ENCODE measurements at regions not wholly inside any gene's neighbourhood (a gene's known extent, or its start where the extent isn't known, plus 50 kb on each side); places are given as distances from the start of the nearest gene placed in this dataset.

GRCh38 chr3:164732166-164732565 is 346.1 kb downstream of the SI start (continued):
- TF ChIP-seq RBAK (tag by site-specific recombination; IDR thresholded peaks at IDR 0.05), result no peak
- no peak for TF ChIP-seq ZNF18 (tag by site-specific recombination; IDR thresholded peaks at IDR 0.05)
- TF ChIP-seq OVOL3 (tag by site-specific recombination; IDR thresholded peaks at IDR 0.05), result no peak
- TF ChIP-seq, protein P1, sequence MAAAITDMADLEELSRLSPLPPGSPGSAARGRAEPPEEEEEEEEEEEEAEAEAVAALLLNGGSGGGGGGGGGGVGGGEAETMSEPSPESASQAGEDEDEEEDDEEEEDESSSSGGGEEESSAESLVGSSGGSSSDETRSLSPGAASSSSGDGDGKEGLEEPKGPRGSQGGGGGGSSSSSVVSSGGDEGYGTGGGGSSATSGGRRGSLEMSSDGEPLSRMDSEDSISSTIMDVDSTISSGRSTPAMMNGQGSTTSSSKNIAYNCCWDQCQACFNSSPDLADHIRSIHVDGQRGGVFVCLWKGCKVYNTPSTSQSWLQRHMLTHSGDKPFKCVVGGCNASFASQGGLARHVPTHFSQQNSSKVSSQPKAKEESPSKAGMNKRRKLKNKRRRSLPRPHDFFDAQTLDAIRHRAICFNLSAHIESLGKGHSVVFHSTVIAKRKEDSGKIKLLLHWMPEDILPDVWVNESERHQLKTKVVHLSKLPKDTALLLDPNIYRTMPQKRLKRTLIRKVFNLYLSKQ (tag by site-specific recombination; IDR thresholded peaks at IDR 0.05; ENCODE audit: borderline replicate concordance), result no peak
- TF ChIP-seq WT1 (tag by site-specific recombination; IDR thresholded peaks at IDR 0.05), result no peak
- TF ChIP-seq KLF9 (tag by site-specific recombination; IDR thresholded peaks at IDR 0.05; ENCODE audit: low read depth), result no peak
- no peak for TF ChIP-seq ZNF19 (tag by site-specific recombination; IDR thresholded peaks at IDR 0.05; ENCODE audit: low read depth)

GRCh38 chr3:164730815-164731360 is 347.4 kb downstream of the SI start:
- no peaks in the 10 kb centered on the region for H3K4me1 ChIP-seq (ENCODE audit: control insufficient read depth, insufficient read depth, low read length)
- no peak overlapping the region for H3K27ac ChIP-seq (ENCODE audit: extremely low read depth, low read depth, low read length)
- CTCF ChIA-PET, result no interaction called here
- no peaks in the 10 kb centered on the region for H3K36me3 ChIP-seq (ENCODE audit: control insufficient read depth in 2 of 2, insufficient read depth in 1 of 2, low read length in 2 of 2)
- TF ChIP-seq ZIC2 (tag by site-specific recombination; IDR thresholded peaks at IDR 0.05) (peak; percentile 30; the same call in 1 of the 2 replicates), ZNF157 (tag by site-specific recombination; IDR thresholded peaks at IDR 0.05) (no peak)
- POLR2A ChIA-PET, result no interaction called here
- no peaks in the 10 kb centered on the region for H3K9me3 ChIP-seq (ENCODE audit: control insufficient read depth, insufficient read depth, low read depth, low read length)
- no peak overlapping the region for H3K4me3 ChIP-seq (ENCODE audit: low read depth, low read length)

- ChIA-PET POLR2A (no interaction called here), CTCF (interaction anchor here (0.7 kb wide), 1 partner anchor 254 kb away, joined by 5 read pairs; no protein-coding TSS in a partner anchor)
- no peak overlapping the region for H3K4me3 ChIP-seq (ENCODE audit: low read depth, low read length)
- H3K4me1 ChIP-seq (ENCODE audit: control insufficient read depth, insufficient read depth, low read length), result no peaks in the 10 kb centered on the region
- H3K9me3 ChIP-seq (ENCODE audit: control insufficient read depth, insufficient read depth, low read depth, low read length), result no peaks in the 10 kb centered on the region
- H3K36me3 ChIP-seq (ENCODE audit: control insufficient read depth in 2 of 2, insufficient read depth in 1 of 2, low read length in 2 of 2), result no peaks in the 10 kb centered on the region
- H3K27ac ChIP-seq (ENCODE audit: extremely low read depth, low read depth, low read length), result no peak overlapping the region
- TF ChIP-seq ZNF624 (tag by site-specific recombination; IDR thresholded peaks at IDR 0.05), result no peak
- no peak for TF ChIP-seq ZNF311 (tag by site-specific recombination; IDR thresholded peaks at IDR 0.05; ENCODE audit: borderline replicate concordance)
- no peak for TF ChIP-seq ZNF596 (tag by site-specific recombination; IDR thresholded peaks at IDR 0.05)
- TF ChIP-seq ZBTB26 (tag by site-specific recombination; optimal IDR thresholded peaks at IDR 0.05), result no peak
- TF ChIP-seq, protein P2, sequence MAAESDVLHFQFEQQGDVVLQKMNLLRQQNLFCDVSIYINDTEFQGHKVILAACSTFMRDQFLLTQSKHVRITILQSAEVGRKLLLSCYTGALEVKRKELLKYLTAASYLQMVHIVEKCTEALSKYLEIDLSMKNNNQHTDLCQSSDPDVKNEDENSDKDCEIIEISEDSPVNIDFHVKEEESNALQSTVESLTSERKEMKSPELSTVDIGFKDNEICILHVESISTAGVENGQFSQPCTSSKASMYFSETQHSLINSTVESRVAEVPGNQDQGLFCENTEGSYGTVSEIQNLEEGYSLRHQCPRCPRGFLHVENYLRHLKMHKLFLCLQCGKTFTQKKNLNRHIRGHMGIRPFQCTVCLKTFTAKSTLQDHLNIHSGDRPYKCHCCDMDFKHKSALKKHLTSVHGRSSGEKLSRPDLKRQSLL (tag by site-specific recombination; IDR thresholded peaks at IDR 0.05), result no peak
- TF ChIP-seq, protein P3, sequence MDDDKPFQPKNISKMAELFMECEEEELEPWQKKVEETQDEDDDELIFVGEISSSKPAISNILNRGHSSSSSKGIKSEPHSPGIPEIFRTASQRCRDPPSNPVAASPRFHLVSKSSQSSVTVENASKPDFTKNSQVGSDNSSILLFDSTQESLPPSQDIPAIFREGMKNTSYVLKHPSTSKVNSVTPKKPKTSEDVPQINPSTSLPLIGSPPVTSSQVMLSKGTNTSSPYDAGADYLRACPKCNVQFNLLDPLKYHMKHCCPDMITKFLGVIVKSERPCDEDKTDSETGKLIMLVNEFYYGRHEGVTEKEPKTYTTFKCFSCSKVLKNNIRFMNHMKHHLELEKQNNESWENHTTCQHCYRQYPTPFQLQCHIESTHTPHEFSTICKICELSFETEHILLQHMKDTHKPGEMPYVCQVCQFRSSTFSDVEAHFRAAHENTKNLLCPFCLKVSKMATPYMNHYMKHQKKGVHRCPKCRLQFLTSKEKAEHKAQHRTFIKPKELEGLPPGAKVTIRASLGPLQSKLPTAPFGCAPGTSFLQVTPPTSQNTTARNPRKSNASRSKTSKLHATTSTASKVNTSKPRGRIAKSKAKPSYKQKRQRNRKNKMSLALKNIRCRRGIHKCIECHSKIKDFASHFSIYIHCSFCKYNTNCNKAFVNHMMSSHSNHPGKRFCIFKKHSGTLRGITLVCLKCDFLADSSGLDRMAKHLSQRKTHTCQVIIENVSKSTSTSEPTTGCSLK (tag by site-specific recombination; IDR thresholded peaks at IDR 0.05), result no peak
- TF ChIP-seq ZBTB48 (tag by site-specific recombination; IDR thresholded peaks at IDR 0.05), result no peak
- TF ChIP-seq, protein P4, sequence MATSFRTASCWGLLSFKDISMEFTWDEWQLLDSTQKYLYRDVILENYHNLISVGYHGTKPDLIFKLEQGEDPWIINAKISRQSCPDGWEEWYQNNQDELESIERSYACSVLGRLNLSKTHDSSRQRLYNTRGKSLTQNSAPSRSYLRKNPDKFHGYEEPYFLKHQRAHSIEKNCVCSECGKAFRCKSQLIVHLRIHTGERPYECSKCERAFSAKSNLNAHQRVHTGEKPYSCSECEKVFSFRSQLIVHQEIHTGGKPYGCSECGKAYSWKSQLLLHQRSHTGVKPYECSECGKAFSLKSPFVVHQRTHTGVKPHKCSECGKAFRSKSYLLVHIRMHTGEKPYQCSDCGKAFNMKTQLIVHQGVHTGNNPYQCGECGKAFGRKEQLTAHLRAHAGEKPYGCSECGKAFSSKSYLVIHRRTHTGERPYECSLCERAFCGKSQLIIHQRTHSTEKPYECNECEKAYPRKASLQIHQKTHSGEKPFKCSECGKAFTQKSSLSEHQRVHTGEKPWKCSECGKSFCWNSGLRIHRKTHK (tag by site-specific recombination; IDR thresholded peaks at IDR 0.05), result no peak
- no peak for TF ChIP-seq GLIS1 (tag by site-specific recombination; IDR thresholded peaks at IDR 0.05)
- TF ChIP-seq, protein P5, sequence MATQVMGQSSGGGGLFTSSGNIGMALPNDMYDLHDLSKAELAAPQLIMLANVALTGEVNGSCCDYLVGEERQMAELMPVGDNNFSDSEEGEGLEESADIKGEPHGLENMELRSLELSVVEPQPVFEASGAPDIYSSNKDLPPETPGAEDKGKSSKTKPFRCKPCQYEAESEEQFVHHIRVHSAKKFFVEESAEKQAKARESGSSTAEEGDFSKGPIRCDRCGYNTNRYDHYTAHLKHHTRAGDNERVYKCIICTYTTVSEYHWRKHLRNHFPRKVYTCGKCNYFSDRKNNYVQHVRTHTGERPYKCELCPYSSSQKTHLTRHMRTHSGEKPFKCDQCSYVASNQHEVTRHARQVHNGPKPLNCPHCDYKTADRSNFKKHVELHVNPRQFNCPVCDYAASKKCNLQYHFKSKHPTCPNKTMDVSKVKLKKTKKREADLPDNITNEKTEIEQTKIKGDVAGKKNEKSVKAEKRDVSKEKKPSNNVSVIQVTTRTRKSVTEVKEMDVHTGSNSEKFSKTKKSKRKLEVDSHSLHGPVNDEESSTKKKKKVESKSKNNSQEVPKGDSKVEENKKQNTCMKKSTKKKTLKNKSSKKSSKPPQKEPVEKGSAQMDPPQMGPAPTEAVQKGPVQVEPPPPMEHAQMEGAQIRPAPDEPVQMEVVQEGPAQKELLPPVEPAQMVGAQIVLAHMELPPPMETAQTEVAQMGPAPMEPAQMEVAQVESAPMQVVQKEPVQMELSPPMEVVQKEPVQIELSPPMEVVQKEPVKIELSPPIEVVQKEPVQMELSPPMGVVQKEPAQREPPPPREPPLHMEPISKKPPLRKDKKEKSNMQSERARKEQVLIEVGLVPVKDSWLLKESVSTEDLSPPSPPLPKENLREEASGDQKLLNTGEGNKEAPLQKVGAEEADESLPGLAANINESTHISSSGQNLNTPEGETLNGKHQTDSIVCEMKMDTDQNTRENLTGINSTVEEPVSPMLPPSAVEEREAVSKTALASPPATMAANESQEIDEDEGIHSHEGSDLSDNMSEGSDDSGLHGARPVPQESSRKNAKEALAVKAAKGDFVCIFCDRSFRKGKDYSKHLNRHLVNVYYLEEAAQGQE (tag by site-specific recombination; IDR thresholded peaks at IDR 0.05), result no peak
- no peak for TF ChIP-seq ZNF214 (tag by site-specific recombination; IDR thresholded peaks at IDR 0.05; ENCODE audit: borderline replicate concordance)
Measured at GRCh38 chr3:164723396-164723795, 354.9 kb downstream of the SI start.

Data from HEK293 (cell line).